GM12891 (cell line): ENCODE measurements at regions not wholly inside any gene's neighbourhood (a gene's known extent, or its start where the extent isn't known, plus 50 kb on each side); places are given as distances from the start of the nearest gene placed in this dataset.

Experiments used
- POLR2A ChIP-seq: IDR thresholded peaks from 2 replicates; pipeline ENCODE4 v1.6.1; 2011; ENCODE audit warnings: low read depth, low read length, control low read depth
- POLR2AphosphoS5 ChIP-seq: IDR thresholded peaks from 2 replicates; pipeline ENCODE4 v1.6.1; 2011; ENCODE audit warnings: low read depth, low read length, control low read depth
- POU2F2 ChIP-seq: IDR thresholded peaks from 2 replicates; pipeline ENCODE4 v1.6.1; 2011; ENCODE audit warnings: low read depth, mild to moderate bottlenecking, control low read depth, low read length, moderate library complexity
- SPI1 ChIP-seq: IDR thresholded peaks from 2 replicates; pipeline ENCODE4 v1.6.1; 2011; ENCODE audit warnings: low read depth, low read length, control low read depth

- no peak for TF ChIP-seq POLR2AphosphoS5
- TF ChIP-seq POLR2A, result no peak
- no peak for TF ChIP-seq POU2F2
- no peak for TF ChIP-seq SPI1
Observed at GRCh38 chr2:238730001-238730669, 117.8 kb upstream of the TWIST2 start.
